GM13977 (cell line): ENCODE measurements at regions not wholly inside any gene's neighbourhood (a gene's known extent, or its start where the extent isn't known, plus 50 kb on each side); places are given as distances from the start of the nearest gene placed in this dataset.

Experiments
- DNase-seq: peaks from one replicate; pipeline ENCODE4 v3.0.0; 2012; ENCODE audit warnings: low spot score
- in situ Hi-C: fragments of 300-500 bp; cut with MboI; formaldehyde crosslinking; loops from one replicate; pipeline ENCODE4 v1.12.0; 2022; ENCODE audit warnings: low sequenced_read_pairs, low pct_unique_long_range_greater_than_20kb, mixed read lengths, inconsistent platforms; ENCODE audit not compliant: unreplicated experiment
- TF ChIP-seq, protein P1 (sequence below): IDR thresholded peaks from 2 replicates; pipeline ENCODE4 v1.5.1; 2012; ENCODE audit warnings: mild to moderate bottlenecking, control low read depth; ENCODE audit not compliant: insufficient read depth; ENCODE audit errors: extremely low read depth, missing control alignments

DNA sequence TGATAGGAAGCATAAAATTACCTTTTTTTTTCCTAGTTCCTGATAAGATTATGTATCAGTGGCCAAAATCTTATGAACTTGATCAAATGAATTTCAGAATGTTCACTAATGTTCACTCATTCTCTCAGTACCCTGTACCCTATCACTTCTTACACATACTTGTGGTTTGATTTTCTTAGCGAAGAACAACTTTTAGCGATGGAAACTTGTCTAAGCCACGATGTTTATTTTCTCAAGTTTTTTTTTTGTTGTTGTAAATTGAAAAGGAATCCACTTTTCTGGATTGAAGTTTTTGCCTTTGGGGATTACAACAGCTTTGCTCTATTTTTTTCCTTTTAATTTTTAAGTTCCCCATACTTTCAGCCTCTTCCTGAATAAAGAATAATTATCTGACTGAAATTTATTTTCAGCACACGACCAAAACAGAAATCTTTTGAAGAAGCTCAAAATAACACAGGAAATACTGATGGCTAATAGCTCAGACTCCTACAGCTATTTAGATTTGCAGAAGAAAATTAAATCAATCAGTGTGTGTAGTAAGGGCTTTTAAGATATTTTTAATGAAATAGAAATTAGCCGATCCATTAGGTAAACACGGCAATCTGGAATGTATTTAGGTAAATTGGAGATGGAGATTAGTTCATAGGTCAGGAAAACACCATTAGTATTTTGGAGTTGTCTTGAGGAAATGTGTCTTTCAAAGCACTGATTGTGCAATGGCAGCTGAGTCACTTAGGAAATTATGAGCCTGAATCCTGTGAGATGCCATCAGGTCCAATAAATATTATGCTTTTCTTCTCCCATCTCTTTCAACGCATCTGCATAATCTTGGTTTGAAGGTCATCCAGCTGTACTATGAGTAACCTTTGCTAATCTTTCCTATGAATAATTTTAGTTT lies 217.5 kb downstream of the GJA1 start:
- no peak for DNase-seq
- in situ Hi-C loops: no loop called here
- TF ChIP-seq, protein P1, sequence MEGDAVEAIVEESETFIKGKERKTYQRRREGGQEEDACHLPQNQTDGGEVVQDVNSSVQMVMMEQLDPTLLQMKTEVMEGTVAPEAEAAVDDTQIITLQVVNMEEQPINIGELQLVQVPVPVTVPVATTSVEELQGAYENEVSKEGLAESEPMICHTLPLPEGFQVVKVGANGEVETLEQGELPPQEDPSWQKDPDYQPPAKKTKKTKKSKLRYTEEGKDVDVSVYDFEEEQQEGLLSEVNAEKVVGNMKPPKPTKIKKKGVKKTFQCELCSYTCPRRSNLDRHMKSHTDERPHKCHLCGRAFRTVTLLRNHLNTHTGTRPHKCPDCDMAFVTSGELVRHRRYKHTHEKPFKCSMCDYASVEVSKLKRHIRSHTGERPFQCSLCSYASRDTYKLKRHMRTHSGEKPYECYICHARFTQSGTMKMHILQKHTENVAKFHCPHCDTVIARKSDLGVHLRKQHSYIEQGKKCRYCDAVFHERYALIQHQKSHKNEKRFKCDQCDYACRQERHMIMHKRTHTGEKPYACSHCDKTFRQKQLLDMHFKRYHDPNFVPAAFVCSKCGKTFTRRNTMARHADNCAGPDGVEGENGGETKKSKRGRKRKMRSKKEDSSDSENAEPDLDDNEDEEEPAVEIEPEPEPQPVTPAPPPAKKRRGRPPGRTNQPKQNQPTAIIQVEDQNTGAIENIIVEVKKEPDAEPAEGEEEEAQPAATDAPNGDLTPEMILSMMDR: no peak

DNA sequence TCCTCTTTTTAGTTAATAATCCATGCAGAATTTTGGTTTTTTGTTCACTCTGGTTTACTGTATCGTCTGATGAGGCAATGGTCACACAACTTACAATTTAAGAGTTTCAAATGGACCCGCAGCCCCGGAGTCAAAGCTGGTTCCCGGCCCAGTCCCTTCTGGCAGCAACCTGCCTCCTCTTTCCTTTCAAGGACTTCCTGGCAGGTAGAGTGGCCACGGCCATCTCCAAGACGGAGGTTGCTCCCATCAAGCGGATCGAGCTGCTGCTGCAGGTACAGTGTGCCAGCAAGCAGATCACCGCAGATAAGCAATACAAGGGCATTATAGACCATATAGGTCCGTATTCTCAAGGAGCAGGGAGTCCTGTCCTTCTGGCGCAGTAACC lies 218.2 kb downstream of the GJA1 start:
- TF ChIP-seq, protein P1: no peak
- in situ Hi-C loops: no loop called here
- no peak for DNase-seq

DNA sequence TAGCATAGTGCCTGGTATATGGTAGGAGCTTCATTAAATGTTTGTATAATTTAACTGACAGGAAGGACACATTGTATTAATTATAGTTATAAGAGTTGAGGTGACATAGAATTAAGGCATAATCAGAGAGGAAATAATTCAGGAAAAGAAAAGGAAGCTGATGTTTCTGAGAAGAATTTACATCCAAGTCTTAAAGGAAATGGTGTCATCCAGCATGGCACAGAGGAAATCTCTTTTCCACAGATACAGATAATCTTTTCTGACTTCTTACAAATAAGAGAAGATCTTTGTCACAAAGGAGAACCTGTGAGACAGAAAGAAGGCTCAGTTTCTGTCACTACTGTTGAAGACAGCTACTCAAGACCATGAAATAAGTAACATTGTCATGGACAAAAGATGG lies 222.5 kb downstream of the GJA1 start:
- no peak for DNase-seq
- in situ Hi-C loops: no loop called here
- TF ChIP-seq, protein P1: no peak

DNA sequence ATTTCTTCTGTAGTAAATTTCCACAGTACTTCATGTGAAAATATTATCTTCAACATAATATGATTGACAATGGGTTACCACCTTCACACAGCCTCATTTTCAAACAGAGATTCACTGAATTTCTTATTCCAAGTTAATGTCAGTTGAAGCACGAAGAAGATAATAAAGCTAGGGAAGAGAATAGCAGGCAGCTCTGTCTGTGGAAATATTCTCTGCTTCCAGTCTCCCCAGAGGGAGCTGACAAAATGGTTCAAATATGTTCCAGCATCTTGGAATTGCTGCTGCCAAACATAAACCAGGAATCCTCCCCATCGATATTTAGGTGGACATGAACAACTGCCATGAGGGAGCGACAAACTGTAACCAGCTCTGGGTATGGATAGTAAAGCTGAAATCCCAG lies 224.8 kb downstream of the GJA1 start:
- in situ Hi-C loops: no loop called here
- no peak for DNase-seq
- TF ChIP-seq, protein P1: no peak

DNA sequence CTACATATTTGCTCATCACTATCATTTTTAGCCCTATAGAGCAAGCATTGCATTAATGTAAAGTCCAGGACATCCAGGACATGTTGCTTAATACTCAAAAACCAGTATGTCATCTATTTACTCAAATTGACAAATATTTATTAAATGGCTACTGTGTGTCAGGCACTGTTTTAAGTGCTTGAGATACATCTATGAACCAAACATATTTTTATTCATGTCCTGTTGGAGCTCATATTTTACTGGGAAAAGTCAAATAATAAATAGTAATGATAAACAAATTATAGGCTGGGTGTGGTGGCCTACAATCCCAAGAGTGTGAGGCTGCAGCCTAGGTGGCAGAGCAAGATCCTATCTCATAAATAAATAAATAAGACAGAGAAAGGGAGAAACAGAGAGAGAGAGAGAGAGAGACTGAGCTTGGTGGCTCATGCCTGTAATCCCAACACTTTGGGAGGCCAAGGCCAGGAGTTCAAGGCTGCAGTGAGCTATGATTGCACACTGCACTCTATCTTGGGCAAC lies 227.9 kb downstream of the GJA1 start:
- DNase-seq: no peak
- TF ChIP-seq, protein P1: no peak
- in situ Hi-C loops: no loop called here

DNA sequence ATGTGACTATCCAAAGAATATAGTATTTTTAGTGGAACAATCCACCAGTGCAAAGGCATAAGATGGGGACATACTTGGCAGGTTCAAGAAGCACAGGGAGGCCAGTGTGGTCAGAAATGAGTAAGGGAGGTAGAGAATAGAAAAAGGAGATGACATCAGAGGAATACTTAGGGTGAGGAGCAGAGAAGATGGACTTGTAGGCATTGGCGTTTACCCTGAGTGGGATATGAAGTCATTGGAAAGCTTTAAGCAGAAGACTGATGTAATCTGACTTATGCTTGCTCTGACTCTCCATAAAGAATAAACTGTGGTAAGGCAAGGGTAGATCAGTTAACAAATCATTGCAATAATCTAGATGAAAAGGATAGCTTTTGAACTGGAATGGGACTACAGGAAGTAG lies 228.7 kb downstream of the GJA1 start:
- in situ Hi-C loops: no loop called here
- TF ChIP-seq, protein P1: no peak
- DNase-seq: no peak
